Keratinocyte (primary cell): ENCODE measurements at regions not wholly inside any gene's neighbourhood (a gene's known extent, or its start where the extent isn't known, plus 50 kb on each side); places are given as distances from the start of the nearest gene placed in this dataset.

ENCODE experiments used
- EZH2 ChIP-seq: IDR thresholded peaks from one replicate; pipeline ENCODE4 v1.6.1; 2012; ENCODE audit warnings: inconsistent platforms, mild to moderate bottlenecking, low read length, moderate library complexity
- TF ChIP-seq, protein P1 (sequence below), 3 experiments: IDR thresholded peaks in 1 of 3; conservative IDR thresholded peaks in 1 of 3; optimal IDR thresholded peaks in 1 of 3; 2 replicates in 2 of 3; 3 replicates in 1 of 3; pipeline versions ENCODE3 to v1.5.1; 2011; ENCODE audit warnings: low read length in 3 of 3, mild to moderate bottlenecking in 3 of 3, moderate library complexity in 2 of 3, control low read depth in 1 of 3, inconsistent platforms in 1 of 3; ENCODE audit not compliant: insufficient read depth in 2 of 3; ENCODE audit errors: extremely low read depth in 1 of 3

DNA sequence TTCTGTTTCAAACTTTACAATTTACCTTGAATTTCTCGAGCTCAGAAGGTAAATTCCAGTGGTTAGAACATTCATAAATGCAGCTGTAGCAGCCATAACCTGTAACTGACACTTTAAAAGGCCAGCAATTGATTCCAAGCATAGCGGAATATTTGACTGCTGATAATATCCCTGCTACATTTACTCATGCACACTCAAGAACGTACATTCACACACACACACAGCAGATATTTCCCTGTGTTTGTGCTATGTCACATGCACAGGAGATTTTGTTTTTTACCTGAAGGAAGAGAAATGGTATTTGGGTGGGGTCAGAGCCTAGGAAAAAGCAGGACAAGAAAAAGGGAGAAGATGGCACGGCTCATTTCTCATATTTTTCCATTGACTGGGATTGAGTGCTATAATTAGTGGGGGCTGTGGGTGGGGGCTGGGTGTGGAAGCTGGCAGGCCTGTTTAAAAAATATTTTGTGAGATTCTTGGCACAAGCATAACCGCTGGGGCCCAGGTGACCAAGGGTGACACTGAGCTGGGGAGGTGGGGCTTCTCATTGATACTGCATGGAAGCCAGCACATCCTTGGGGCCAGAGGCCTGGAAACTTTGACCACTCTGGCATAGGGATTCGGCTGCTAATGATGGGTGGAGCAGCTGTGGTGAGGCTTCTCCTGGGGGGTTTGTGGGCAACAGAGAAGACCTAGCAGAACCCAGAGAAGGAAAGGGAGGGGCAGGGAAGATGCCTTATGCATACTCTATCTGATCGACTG lies 88.9 kb upstream of the TPRG1 start:
- TF ChIP-seq, protein P1, sequence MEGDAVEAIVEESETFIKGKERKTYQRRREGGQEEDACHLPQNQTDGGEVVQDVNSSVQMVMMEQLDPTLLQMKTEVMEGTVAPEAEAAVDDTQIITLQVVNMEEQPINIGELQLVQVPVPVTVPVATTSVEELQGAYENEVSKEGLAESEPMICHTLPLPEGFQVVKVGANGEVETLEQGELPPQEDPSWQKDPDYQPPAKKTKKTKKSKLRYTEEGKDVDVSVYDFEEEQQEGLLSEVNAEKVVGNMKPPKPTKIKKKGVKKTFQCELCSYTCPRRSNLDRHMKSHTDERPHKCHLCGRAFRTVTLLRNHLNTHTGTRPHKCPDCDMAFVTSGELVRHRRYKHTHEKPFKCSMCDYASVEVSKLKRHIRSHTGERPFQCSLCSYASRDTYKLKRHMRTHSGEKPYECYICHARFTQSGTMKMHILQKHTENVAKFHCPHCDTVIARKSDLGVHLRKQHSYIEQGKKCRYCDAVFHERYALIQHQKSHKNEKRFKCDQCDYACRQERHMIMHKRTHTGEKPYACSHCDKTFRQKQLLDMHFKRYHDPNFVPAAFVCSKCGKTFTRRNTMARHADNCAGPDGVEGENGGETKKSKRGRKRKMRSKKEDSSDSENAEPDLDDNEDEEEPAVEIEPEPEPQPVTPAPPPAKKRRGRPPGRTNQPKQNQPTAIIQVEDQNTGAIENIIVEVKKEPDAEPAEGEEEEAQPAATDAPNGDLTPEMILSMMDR (optimal IDR thresholded peaks at IDR 0.05 in 1 of 3, IDR thresholded peaks at IDR 0.05 in 1 of 3, conservative IDR thresholded peaks at IDR 0.05 in 1 of 3; ENCODE audit: extremely low read depth in 1 of 3, insufficient read depth in 2 of 3, low read length in 3 of 3) = no peak
- TF ChIP-seq EZH2 = no peak
